CD4-positive, CD25-positive, alpha-beta regulatory T cell (primary cell): ENCODE measurements at regions not wholly inside any gene's neighbourhood (a gene's known extent, or its start where the extent isn't known, plus 50 kb on each side); places are given as distances from the start of the nearest gene placed in this dataset.

ENCODE experiments used
- ATAC-seq, 2 donors: fragments of 150-1000 bp; cut with Tn5 transposase; one replicate each; pipeline ENCODE4 v1.10.0; 2021; ENCODE audit warnings: low read depth in 2 of 2, moderate number of reproducible peaks in 2 of 2, moderate library complexity in 1 of 2
- DNase-seq, 3 donors: peaks; one replicate each; pipeline versions ENCODE4 v3.0.0 to v3.0.0-alpha.2; 2012 to 2022; ENCODE audit warnings: mixed read lengths in 1 of 3
- H3K27ac ChIP-seq: one replicate; pipeline ENCODE4 v1.7.0; 2013; ENCODE audit warnings: mild to moderate bottlenecking, low read length; ENCODE audit not compliant: insufficient read depth, poor library complexity, severe bottlenecking
- H3K27me3 ChIP-seq: one replicate; pipeline ENCODE4 v1.7.0; 2013; ENCODE audit warnings: low read length; ENCODE audit not compliant: control insufficient read depth, insufficient read depth
- H3K36me3 ChIP-seq: one replicate; pipeline ENCODE4 v1.7.0; 2013; ENCODE audit warnings: mild to moderate bottlenecking, low read length, moderate library complexity; ENCODE audit not compliant: control insufficient read depth, insufficient read depth
- H3K4me1 ChIP-seq: 2 replicates; pipeline ENCODE4 v1.7.0; 2013; ENCODE audit warnings: mild to moderate bottlenecking, low read length; ENCODE audit not compliant: insufficient read depth, control insufficient read depth, poor library complexity, severe bottlenecking
- H3K4me3 ChIP-seq: one replicate; pipeline ENCODE4 v1.7.0; 2013; ENCODE audit warnings: low read depth, mild to moderate bottlenecking, low read length, moderate library complexity
- H3K9me3 ChIP-seq, 2 experiments: 1 replicate in 1 of 2; 2 replicates in 1 of 2; pipeline ENCODE4 v1.7.0; 2013; ENCODE audit warnings: low read length in 2 of 2, mild to moderate bottlenecking in 1 of 2, moderate library complexity in 1 of 2; ENCODE audit not compliant: control insufficient read depth in 2 of 2
- H3K27ac Mint-ChIP-seq, 3 donors: one replicate each; pipeline ENCODE4 v1.8.0; 2020 to 2022; ENCODE audit warnings: mild to moderate bottlenecking in 3 of 3, mixed read lengths in 3 of 3, moderate library complexity in 2 of 3
- H3K27me3 Mint-ChIP-seq: one replicate; pipeline ENCODE4 v1.8.0; 2022; ENCODE audit warnings: mild to moderate bottlenecking, mixed read lengths
- H3K36me3 Mint-ChIP-seq: one replicate; pipeline ENCODE4 v1.8.0; 2020; ENCODE audit warnings: mixed read lengths
- H3K4me1 Mint-ChIP-seq, 4 donors: one replicate each; pipeline ENCODE4 v1.8.0; 2020 to 2022; ENCODE audit warnings: mixed read lengths in 4 of 4, mild to moderate bottlenecking in 1 of 4
- H3K4me3 Mint-ChIP-seq, 4 donors: one replicate each; pipeline ENCODE4 v1.8.0; 2020 to 2022; ENCODE audit warnings: mild to moderate bottlenecking in 4 of 4, mixed read lengths in 4 of 4, moderate library complexity in 3 of 4
- H3K9me3 Mint-ChIP-seq, 7 donors: one replicate each; pipeline ENCODE4 v1.8.0; 2020 to 2022; ENCODE audit warnings: mixed read lengths in 7 of 7, mild to moderate bottlenecking in 3 of 7, moderate library complexity in 2 of 7

GRCh38 chr1:106984801-106985200 lies 71.7 kb upstream of the PRMT6 start:
- Mint-ChIP-seq H3K4me1 (no peaks in the 10 kb centered on the region), H3K36me3 (no peaks in the 10 kb centered on the region), H3K27me3 (peaks cover 5% of the 10 kb centered on the region), H3K4me3 (no peak overlapping the region), H3K27ac (no peak overlapping the region), H3K9me3 (no peaks in the 10 kb centered on the region)
- DNase-seq (no peak), ATAC-seq (no peak)
- H3K4me1 ChIP-seq = no peaks in the 10 kb centered on the region
- no peaks in the 10 kb centered on the region for H3K9me3 ChIP-seq
- H3K36me3 ChIP-seq = no peaks in the 10 kb centered on the region
- H3K4me3 ChIP-seq = no peak overlapping the region
- no peak overlapping the region for H3K27ac ChIP-seq
- H3K27me3 ChIP-seq = no peaks in the 10 kb centered on the region

- Mint-ChIP-seq H3K27ac (no peak overlapping the region), H3K9me3 (peaks cover 0 to 3% (median 0%) of the 10 kb centered on the region in 7 donors), H3K36me3 (no peaks in the 10 kb centered on the region), H3K4me3 (no peak overlapping the region), H3K27me3 (peaks cover 5% of the 10 kb centered on the region), H3K4me1 (no peaks in the 10 kb centered on the region)
- no peak for ATAC-seq
- H3K27me3 ChIP-seq = no peaks in the 10 kb centered on the region
- no peaks in the 10 kb centered on the region for H3K4me1 ChIP-seq
- H3K36me3 ChIP-seq = no peaks in the 10 kb centered on the region
- no peak overlapping the region for H3K4me3 ChIP-seq
- no peaks in the 10 kb centered on the region for H3K9me3 ChIP-seq
- no peak for DNase-seq
- no peak overlapping the region for H3K27ac ChIP-seq
Measured at GRCh38 chr1:106986603-106987002, 69.9 kb upstream of the PRMT6 start.

- H3K4me1 Mint-ChIP-seq = no peaks in the 10 kb centered on the region
- H3K4me1 ChIP-seq = no peaks in the 10 kb centered on the region
- no peak overlapping the region for H3K4me3 ChIP-seq
- DNase-seq (no peak), ATAC-seq (no peak)
- no peaks in the 10 kb centered on the region for H3K36me3 ChIP-seq
- no peak overlapping the region for H3K27ac Mint-ChIP-seq
- no peak overlapping the region for H3K27ac ChIP-seq
- H3K4me3 Mint-ChIP-seq = no peak overlapping the region
- no peaks in the 10 kb centered on the region for H3K36me3 Mint-ChIP-seq
- H3K27me3 Mint-ChIP-seq = no peaks in the 10 kb centered on the region
- H3K9me3 Mint-ChIP-seq = peaks cover 0 to 13% (median 2%) of the 10 kb centered on the region in 7 donors
- H3K9me3 ChIP-seq = no peaks in the 10 kb centered on the region
- no peaks in the 10 kb centered on the region for H3K27me3 ChIP-seq
Measured at GRCh38 chr1:106995970-106996369, 60.5 kb upstream of the PRMT6 start.

GRCh38 chr1:106998431-106999002 lies 58.0 kb upstream of the PRMT6 start:
- DNase-seq (no peak), ATAC-seq (no peak)
- Mint-ChIP-seq H3K27ac (no peak overlapping the region), H3K27me3 (no peaks in the 10 kb centered on the region), H3K9me3 (peaks cover 0 to 6% (median 0%) of the 10 kb centered on the region in 7 donors), H3K4me3 (no peak overlapping the region), H3K4me1 (no peaks in the 10 kb centered on the region), H3K36me3 (no peaks in the 10 kb centered on the region)
- Histone ChIP-seq H3K36me3 (no peaks in the 10 kb centered on the region), H3K27me3 (no peaks in the 10 kb centered on the region), H3K27ac (no peak overlapping the region), H3K9me3 (no peaks in the 10 kb centered on the region), H3K4me1 (no peaks in the 10 kb centered on the region), H3K4me3 (no peak overlapping the region)

GRCh38 chr1:107000902-107001301 lies 55.6 kb upstream of the PRMT6 start:
- no peak overlapping the region for H3K4me3 ChIP-seq
- no peaks in the 10 kb centered on the region for H3K36me3 ChIP-seq
- H3K27me3 Mint-ChIP-seq = no peaks in the 10 kb centered on the region
- no peak overlapping the region for H3K27ac Mint-ChIP-seq
- ATAC-seq = no peak
- no peaks in the 10 kb centered on the region for H3K4me1 ChIP-seq
- no peaks in the 10 kb centered on the region for H3K36me3 Mint-ChIP-seq
- no peak overlapping the region for H3K4me3 Mint-ChIP-seq
- H3K27me3 ChIP-seq = no peaks in the 10 kb centered on the region
- H3K9me3 Mint-ChIP-seq = peaks cover 0 to 3% (median 0%) of the 10 kb centered on the region in 7 donors
- no peaks in the 10 kb centered on the region for H3K4me1 Mint-ChIP-seq
- no peak for DNase-seq
- no peak overlapping the region for H3K27ac ChIP-seq
- no peaks in the 10 kb centered on the region for H3K9me3 ChIP-seq

GRCh38 chr1:107003972-107004371 lies 52.5 kb upstream of the PRMT6 start:
- Histone ChIP-seq H3K4me3 (no peak overlapping the region), H3K36me3 (no peaks in the 10 kb centered on the region), H3K4me1 (no peaks in the 10 kb centered on the region), H3K27me3 (no peaks in the 10 kb centered on the region), H3K9me3 (no peaks in the 10 kb centered on the region), H3K27ac (no peak overlapping the region)
- no peak overlapping the region for H3K4me3 Mint-ChIP-seq
- H3K27me3 Mint-ChIP-seq = no peaks in the 10 kb centered on the region
- DNase-seq (no peak), ATAC-seq (no peak)
- H3K36me3 Mint-ChIP-seq = no peaks in the 10 kb centered on the region
- no peaks in the 10 kb centered on the region for H3K4me1 Mint-ChIP-seq
- H3K9me3 Mint-ChIP-seq = peaks cover 0 to 2% (median 0%) of the 10 kb centered on the region in 7 donors
- H3K27ac Mint-ChIP-seq = no peak overlapping the region

GRCh38 chr1:107004421-107004820 lies 52.1 kb upstream of the PRMT6 start:
- no peaks in the 10 kb centered on the region for H3K27me3 ChIP-seq

More at GRCh38 chr1:107004421-107004820, 52.1 kb upstream of the PRMT6 start:
- no peak overlapping the region for H3K4me3 Mint-ChIP-seq
- no peak overlapping the region for H3K27ac ChIP-seq
- ATAC-seq (no peak), DNase-seq (no peak)
- H3K4me1 Mint-ChIP-seq = no peaks in the 10 kb centered on the region
- peaks cover 0 to 2% (median 0%) of the 10 kb centered on the region in 7 donors for H3K9me3 Mint-ChIP-seq
- H3K4me1 ChIP-seq = no peaks in the 10 kb centered on the region
- no peaks in the 10 kb centered on the region for H3K9me3 ChIP-seq
- H3K4me3 ChIP-seq = no peak overlapping the region
- H3K27ac Mint-ChIP-seq = no peak overlapping the region
- H3K36me3 ChIP-seq = no peaks in the 10 kb centered on the region
- no peaks in the 10 kb centered on the region for H3K36me3 Mint-ChIP-seq
- no peaks in the 10 kb centered on the region for H3K27me3 Mint-ChIP-seq
